Psoas muscle (tissue), 7 donors: ENCODE measurements at regions not wholly inside any gene's neighbourhood (a gene's known extent, or its start where the extent isn't known, plus 50 kb on each side); places are given as distances from the start of the nearest gene placed in this dataset.
"Not testable (repeated sequence)": the region's sequence is repeated elsewhere in the genome, so short reads cannot be mapped to it uniquely, and the experiment has no call there.

Source experiments
- ATAC-seq, 4 donors: fragments of 200-7000 bp; cut with Tn5 transposase; one replicate each; pipeline ENCODE4 v1.9.1; 2020; ENCODE audit warnings: moderate library complexity in 3 of 4, mild to moderate bottlenecking in 2 of 4
- DNase-seq, 2 donors: peaks; one replicate each; pipeline ENCODE4 v3.0.0-alpha.2; 2020
- H3K27ac ChIP-seq: fragments of 200-600 bp; one replicate; pipeline ENCODE4 v1.8.0; 2022
- H3K27me3 ChIP-seq, 3 donors: fragments of 200-600 bp in 1 of 3; one replicate each; pipeline versions ENCODE4 v1.6.1 to v1.8.0; 2013 to 2022; ENCODE audit warnings: low read length in 2 of 3, mild to moderate bottlenecking in 2 of 3, moderate library complexity in 1 of 3; ENCODE audit not compliant: insufficient read depth in 3 of 3
- H3K36me3 ChIP-seq, 2 donors: fragments of 200-600 bp in 1 of 2; one replicate each; pipeline versions ENCODE4 v1.6.1 to v1.8.0; 2013 to 2022; ENCODE audit warnings: low read depth in 1 of 2, mild to moderate bottlenecking in 1 of 2, moderate library complexity in 1 of 2; ENCODE audit not compliant: insufficient read depth in 1 of 2
- H3K4me1 ChIP-seq: fragments of 200-600 bp; one replicate; pipeline ENCODE4 v1.8.0; 2022
- H3K4me3 ChIP-seq: fragments of 200-600 bp; one replicate; pipeline ENCODE4 v1.8.0; 2022; ENCODE audit warnings: mild to moderate bottlenecking
- H3K9me3 ChIP-seq: fragments of 200-600 bp; one replicate; pipeline ENCODE4 v1.8.0; 2022
- WGBS, 3 donors: extraction: QIAGEN DNeasy Blood & Tissue Kit; methylation state at CpG; one replicate each; pipeline versions ENCODE4 v1.1.6 to v1.1.7; 2013; 5-methylcytosine and 5-hydroxymethylcytosine counted together
- intact Hi-C, 2 donors: fragments of 100-400 bp; cut with DNase I; formaldehyde crosslinking; loops; one replicate each; pipeline versions ENCODE4 v1.11.0 to v1.14.2; 2022
- TF ChIP-seq, protein P1 (sequence below): fragments of 200-600 bp; IDR thresholded peaks from one replicate; pipeline ENCODE4 v1.8.0; 2022; ENCODE audit warnings: antibody characterized with exemption
- donor health status: healthy with polysubstance abuse.
- donor health status: DM: no; HTN: no; CAD: no; lungs with moderate emphysema.
- donor health status: Bipolar disorder and iron deficiency.
- donor health status: healthy.
- donor health status: DM: yes; HTN: yes; CAD: no.
- donor health status: DM: no; HTN: no; CAD: no.
- donor health status: DM: yes; HTN: yes; CAD: no.

DNA sequence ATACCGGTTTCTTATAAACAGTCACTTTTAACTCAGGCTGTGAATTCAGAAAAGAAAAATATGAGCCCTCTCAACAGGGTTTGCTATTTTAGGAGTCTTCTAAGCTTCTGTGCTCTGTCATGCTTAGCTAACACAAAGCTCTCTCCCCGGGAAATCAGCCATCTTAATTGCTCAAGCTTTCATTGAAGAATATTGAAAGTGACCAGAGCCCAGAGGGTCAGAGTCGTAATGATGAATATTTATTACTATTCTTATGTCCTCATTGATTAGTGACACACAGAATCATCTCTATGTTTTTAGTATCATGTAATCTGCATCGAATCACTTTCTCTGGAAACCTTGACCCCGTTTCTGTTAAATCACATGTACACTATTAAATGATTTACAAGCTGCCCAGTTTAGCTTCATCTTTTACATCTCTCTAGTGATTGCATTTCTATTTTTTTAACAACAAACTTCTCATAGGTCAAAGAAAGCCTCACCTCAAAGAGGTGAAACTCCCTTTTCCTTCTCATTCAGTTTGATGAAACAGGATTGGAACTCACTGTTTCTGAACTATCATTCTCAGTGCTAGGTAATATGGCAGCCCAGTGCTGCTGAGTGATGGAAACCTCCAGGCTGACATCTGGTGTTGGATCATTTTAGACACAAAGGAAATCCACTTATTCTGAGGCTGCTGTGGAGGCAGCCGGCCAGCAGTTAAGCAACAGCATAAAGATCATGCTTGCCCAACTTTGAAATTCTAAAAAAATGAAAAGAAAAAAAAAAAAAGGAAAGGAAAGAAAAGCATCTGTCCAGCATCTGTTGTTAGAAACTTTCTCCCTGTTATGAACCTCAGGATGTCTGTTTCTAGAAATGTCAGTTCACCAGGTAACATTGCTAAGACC, 96.3 kb downstream of the RFPL4B start:
- intact Hi-C loops, result no loop called here
- peak; percentile 62 to 80 for DNase-seq
- H3K4me1 ChIP-seq, result no peaks in the 10 kb centered on the region
- peak in 1 of 4 donors; percentile 62 for ATAC-seq
- 54 to 67% (median 61%) methylated on average over 6 of the region's 6 CpGs for WGBS, 3 donors
- TF ChIP-seq, protein P1, sequence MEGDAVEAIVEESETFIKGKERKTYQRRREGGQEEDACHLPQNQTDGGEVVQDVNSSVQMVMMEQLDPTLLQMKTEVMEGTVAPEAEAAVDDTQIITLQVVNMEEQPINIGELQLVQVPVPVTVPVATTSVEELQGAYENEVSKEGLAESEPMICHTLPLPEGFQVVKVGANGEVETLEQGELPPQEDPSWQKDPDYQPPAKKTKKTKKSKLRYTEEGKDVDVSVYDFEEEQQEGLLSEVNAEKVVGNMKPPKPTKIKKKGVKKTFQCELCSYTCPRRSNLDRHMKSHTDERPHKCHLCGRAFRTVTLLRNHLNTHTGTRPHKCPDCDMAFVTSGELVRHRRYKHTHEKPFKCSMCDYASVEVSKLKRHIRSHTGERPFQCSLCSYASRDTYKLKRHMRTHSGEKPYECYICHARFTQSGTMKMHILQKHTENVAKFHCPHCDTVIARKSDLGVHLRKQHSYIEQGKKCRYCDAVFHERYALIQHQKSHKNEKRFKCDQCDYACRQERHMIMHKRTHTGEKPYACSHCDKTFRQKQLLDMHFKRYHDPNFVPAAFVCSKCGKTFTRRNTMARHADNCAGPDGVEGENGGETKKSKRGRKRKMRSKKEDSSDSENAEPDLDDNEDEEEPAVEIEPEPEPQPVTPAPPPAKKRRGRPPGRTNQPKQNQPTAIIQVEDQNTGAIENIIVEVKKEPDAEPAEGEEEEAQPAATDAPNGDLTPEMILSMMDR, result no peak
- no peaks in the 10 kb centered on the region for H3K36me3 ChIP-seq
- H3K27me3 ChIP-seq, result no peaks in the 10 kb centered on the region
- no peaks in the 10 kb centered on the region for H3K9me3 ChIP-seq
- H3K27ac ChIP-seq, result no peak overlapping the region
- H3K4me3 ChIP-seq, result no peak overlapping the region

DNA sequence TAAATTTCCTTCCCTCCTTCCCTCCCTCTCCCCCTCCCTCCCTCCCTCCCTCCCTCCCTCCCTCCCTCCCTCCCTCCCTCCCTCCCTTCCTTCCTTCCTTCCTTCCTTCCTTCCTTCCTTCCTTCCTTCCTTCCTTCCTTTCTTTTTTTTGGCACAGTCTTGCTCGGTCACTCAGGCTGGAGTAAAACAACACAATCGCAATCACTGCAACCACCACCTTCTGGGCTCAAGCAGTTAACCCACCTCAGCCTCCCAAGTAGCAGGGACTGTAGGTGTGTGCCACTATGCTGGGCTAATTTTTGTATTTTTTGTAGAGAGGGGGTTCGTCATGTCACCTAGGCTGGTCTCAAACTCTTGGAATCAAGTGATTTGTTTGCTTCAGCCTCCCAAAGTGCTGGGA, 101.7 kb downstream of the RFPL4B start:
- H3K27me3 ChIP-seq, H3K4me3 ChIP-seq, H3K9me3 ChIP-seq, ATAC-seq, H3K4me1 ChIP-seq, H3K36me3 ChIP-seq, intact Hi-C loops, H3K27ac ChIP-seq, DNase-seq: not testable (repeated sequence)
- 79 to 98% (median 87%) methylated on average over 2 to 3 of the region's 3 CpGs for WGBS, 3 donors

DNA sequence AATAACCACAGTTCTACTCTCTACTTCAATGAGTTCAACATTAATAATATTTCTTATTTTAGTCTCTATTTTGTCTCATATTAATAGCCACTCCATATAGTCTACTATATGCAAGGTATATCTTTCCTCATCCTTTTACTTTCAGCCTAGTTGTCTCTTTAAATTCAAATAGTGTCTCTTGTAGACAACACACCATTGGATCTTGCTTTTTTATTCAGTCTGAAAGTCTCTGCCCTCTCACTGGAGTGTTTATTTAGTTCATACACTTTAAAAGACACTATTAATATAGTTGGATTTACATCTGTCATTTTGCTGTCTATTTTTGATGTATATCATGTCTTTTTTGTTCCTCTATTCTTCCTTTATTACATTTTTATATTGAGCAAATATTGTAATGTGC, 103.5 kb downstream of the RFPL4B start:
- TF ChIP-seq, protein P1, result no peak
- Histone ChIP-seq H3K9me3 (no peaks in the 10 kb centered on the region), H3K4me1 (no peaks in the 10 kb centered on the region), H3K4me3 (no peak overlapping the region), H3K27me3 (no peaks in the 10 kb centered on the region), H3K36me3 (no peaks in the 10 kb centered on the region), H3K27ac (no peak overlapping the region)
- intact Hi-C loops, result no loop called here
- ATAC-seq (no peak), DNase-seq (no peak)

DNA sequence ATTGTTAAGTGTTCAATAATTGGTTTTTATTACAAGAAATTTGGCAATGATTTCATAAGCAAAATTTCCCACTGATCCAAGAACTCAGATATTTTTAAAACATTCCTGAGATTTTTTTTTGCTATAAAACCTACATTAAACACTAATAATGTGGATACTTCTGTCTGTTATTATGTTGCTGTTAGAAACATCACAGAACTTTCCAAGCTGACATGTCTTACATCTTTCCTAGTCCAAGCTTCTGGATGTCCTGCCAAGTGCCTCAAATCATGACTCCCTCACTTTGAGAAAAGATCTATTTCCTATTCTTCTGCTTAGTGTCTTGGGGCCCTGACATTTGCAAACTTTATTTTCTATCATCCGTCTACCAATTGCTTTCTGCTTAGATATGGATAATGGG, 110.8 kb downstream of the RFPL4B start:
- no peak for DNase-seq
- no peak overlapping the region for H3K27ac ChIP-seq
- no peak for ATAC-seq
- H3K4me1 ChIP-seq, result no peaks in the 10 kb centered on the region
- no peaks in the 10 kb centered on the region for H3K9me3 ChIP-seq
- H3K36me3 ChIP-seq, result no peaks in the 10 kb centered on the region
- H3K4me3 ChIP-seq, result no peak overlapping the region
- TF ChIP-seq, protein P1, result no peak
- H3K27me3 ChIP-seq, result no peaks in the 10 kb centered on the region
- intact Hi-C loops, result no loop called here
- 35 to 88% (median 88%) methylated on average over 1 of the region's 1 CpG for WGBS, 3 donors

DNA sequence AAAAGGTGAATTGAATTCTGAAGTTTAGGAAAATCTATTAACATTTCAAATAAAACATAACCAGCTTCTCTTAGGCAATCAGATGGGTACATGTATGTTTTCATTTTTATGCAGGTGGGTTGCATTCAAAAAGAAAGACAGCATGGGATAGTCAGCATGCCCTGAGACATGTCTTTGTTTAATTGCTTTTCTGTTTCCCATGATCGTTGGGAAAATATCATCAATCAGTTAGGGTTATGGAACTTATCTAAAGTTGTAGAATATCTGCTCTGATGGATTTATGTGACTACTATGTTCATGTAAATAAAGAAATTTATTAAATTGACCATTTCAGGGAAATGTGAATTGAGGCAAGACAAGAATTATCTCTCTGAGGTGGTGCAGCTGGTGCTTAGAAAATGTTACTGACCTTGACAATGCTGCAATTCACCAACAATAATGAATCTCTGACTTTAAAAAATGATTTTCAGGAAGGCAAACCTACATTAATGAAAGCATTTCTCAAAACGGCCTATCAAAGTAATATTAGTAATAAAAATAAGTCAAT, 112.7 kb downstream of the RFPL4B start:
- H3K27me3 ChIP-seq, result no peaks in the 10 kb centered on the region
- intact Hi-C loops, result no loop called here
- DNase-seq, result no peak
- no peaks in the 10 kb centered on the region for H3K36me3 ChIP-seq
- WGBS, 3 donors, result 50 to 64% (median 57%) methylated on average over 2 of the region's 2 CpGs
- H3K9me3 ChIP-seq, result no peaks in the 10 kb centered on the region
- H3K27ac ChIP-seq, result no peak overlapping the region
- H3K4me3 ChIP-seq, result no peak overlapping the region
- TF ChIP-seq, protein P1, result no peak
- no peak for ATAC-seq
- no peaks in the 10 kb centered on the region for H3K4me1 ChIP-seq
